Hepatocyte (in vitro differentiated cells): ENCODE measurements at regions not wholly inside any gene's neighbourhood (a gene's known extent, or its start where the extent isn't known, plus 50 kb on each side); places are given as distances from the start of the nearest gene placed in this dataset.

Source experiments
- CTCF ChIP-seq: fragments of 200-600 bp; sonication (generic); IDR thresholded peaks from 2 replicates; pipeline ENCODE4 v1.5.1; 2016; ENCODE audit warnings: antibody characterized with exemption, mild to moderate bottlenecking; ENCODE audit not compliant: poor library complexity
- EZH2 ChIP-seq: fragments of 200-600 bp; sonication (generic); IDR thresholded peaks from 2 replicates; pipeline ENCODE4 v1.6.1; 2016; ENCODE audit warnings: antibody characterized with exemption, mild to moderate bottlenecking, borderline replicate concordance
- EZH2phosphoT487 ChIP-seq: fragments of 200-600 bp; sonication (generic); IDR thresholded peaks from one replicate; pipeline ENCODE4 v1.6.1; 2018; ENCODE audit warnings: antibody characterized with exemption, mild to moderate bottlenecking, low read depth, moderate library complexity; ENCODE audit not compliant: unreplicated experiment, severe bottlenecking

GRCh38 chr10:78406648-78407008, 373.0 kb downstream of the RPS24 start:
- TF ChIP-seq CTCF: no peak
- no peak for TF ChIP-seq EZH2
- TF ChIP-seq EZH2phosphoT487: no peak
